H1 (cell line): ENCODE measurements at regions not wholly inside any gene's neighbourhood (a gene's known extent, or its start where the extent isn't known, plus 50 kb on each side); places are given as distances from the start of the nearest gene placed in this dataset.

Experiments used
- ATF3 ChIP-seq: IDR thresholded peaks from 2 replicates; pipeline ENCODE4 v1.6.1; 2011; ENCODE audit warnings: low read depth, mild to moderate bottlenecking, low read length; ENCODE audit not compliant: insufficient read depth
- CEBPB ChIP-seq: IDR thresholded peaks from 2 replicates; pipeline ENCODE4 v1.6.1; 2012; ENCODE audit warnings: low read depth, low read length
- CHD7 ChIP-seq: fragments of 300-600 bp; sonication (generic); IDR thresholded peaks from 2 replicates; pipeline ENCODE4 v1.7.1; 2012; ENCODE audit warnings: low read length, moderate library complexity, mild to moderate bottlenecking, inconsistent platforms; ENCODE audit not compliant: insufficient replicate concordance
- CTCF ChIP-seq, 3 experiments: IDR thresholded peaks; 1 replicate in 2 of 3; 2 replicates in 1 of 3; pipeline versions ENCODE4 v1.5.1 to v1.6.1; 2011; ENCODE audit warnings: low read length in 3 of 3, mild to moderate bottlenecking in 3 of 3, inconsistent platforms in 2 of 3, low read depth in 1 of 3, moderate library complexity in 1 of 3; ENCODE audit not compliant: insufficient read depth in 1 of 3; ENCODE audit errors: control extremely low read depth in 1 of 3
- HDAC6 ChIP-seq: IDR thresholded peaks from one replicate; pipeline ENCODE4 v1.7.1; 2012; ENCODE audit warnings: low read depth, mild to moderate bottlenecking, inconsistent platforms, low read length, moderate library complexity
- RXRA ChIP-seq: IDR thresholded peaks from 2 replicates; pipeline ENCODE4 v1.6.1; 2011; ENCODE audit warnings: low read depth, mild to moderate bottlenecking, low read length, moderate library complexity; ENCODE audit not compliant: insufficient read depth
- SP4 ChIP-seq: IDR thresholded peaks from 2 replicates; pipeline ENCODE4 v1.6.1; 2012; ENCODE audit warnings: low read length, inconsistent platforms
- USF2 ChIP-seq: IDR thresholded peaks from 2 replicates; pipeline ENCODE4 v1.6.1; 2011; ENCODE audit warnings: low read length, improper control_type of control experiment

GRCh38 chr18:22290004-22290403 lies 120.6 kb downstream of the GATA6 start (continued):
- no peak for TF ChIP-seq CHD7
- no peak for TF ChIP-seq SP4
- no peak for TF ChIP-seq CEBPB
- TF ChIP-seq HDAC6, result no peak
- TF ChIP-seq RXRA, result no peak
- no peak for TF ChIP-seq ATF3
- TF ChIP-seq CTCF (IDR thresholded peaks at IDR 0.05; ENCODE audit: control extremely low read depth in 1 of 3, insufficient read depth in 1 of 3, low read depth in 1 of 3, low read length in 3 of 3), result no peak
- no peak for TF ChIP-seq USF2
